ENCODE measurements at regions not wholly inside any gene's neighbourhood (a gene's known extent, or its start where the extent isn't known, plus 50 kb on each side); places are given as distances from the start of the nearest gene placed in this dataset.

- no peak overlapping the region for H3K4me3 ChIP-seq (ENCODE audit: low read depth, low read length)
Observed at GRCh38 chr13:106063591-106064313, 471.7 kb downstream of the EFNB2 start.

DNA sequence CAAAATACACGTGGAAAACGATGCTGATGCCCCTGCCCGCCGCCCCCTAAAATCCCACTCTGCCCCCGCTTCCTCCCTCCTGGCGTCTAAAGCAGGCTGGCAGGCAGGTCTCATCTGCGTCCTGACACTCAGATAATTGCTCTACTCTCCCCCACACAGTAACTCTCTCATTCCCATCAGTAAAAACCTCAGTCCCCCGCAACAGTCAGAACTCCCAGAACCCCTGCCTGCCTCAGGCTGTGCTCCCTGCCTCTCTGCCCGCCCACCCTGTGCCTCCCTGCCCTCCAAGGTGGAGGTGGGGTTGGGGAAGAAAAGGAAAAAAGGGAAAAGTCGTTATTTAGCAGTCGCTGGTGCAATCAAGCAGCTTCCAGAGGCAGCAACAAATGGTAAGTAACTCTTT is 473.7 kb downstream of the EFNB2 start:
- no peak overlapping the region for H3K4me3 ChIP-seq (ENCODE audit: low read depth, low read length)

- no peak overlapping the region for H3K4me3 ChIP-seq (ENCODE audit: low read depth, low read length)
Observed at GRCh38 chr13:106056851-106057250, 478.6 kb downstream of the EFNB2 start.

DNA sequence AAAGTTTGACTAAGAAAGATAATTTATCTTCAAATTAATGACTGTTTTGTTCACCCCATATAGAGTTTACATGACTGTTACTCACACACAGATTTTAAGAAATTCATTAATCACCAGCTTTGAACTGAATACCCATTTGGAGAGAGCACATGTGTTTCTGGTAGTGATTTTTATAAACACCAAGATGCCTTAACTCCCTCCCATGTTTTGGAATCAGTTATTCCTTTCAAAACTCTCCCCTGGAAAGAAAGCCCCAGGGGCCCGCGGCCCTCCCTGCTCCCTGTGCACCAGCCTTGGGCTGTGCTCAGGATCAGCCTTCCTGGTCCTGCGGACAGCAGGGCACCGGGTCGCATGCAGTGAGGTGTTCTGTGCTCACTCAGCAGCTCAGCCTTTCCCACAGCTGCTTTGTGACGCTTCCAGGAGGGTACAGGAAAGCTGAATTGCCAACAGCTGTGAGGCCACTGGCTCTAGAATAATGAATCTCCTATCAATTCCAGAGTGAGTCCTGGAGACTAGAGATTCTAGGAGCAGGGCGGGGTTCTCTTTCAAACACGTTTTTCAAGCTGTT is 483.2 kb downstream of the EFNB2 start:
- no peak overlapping the region for H3K4me3 ChIP-seq (ENCODE audit: low read depth, low read length)

DNA sequence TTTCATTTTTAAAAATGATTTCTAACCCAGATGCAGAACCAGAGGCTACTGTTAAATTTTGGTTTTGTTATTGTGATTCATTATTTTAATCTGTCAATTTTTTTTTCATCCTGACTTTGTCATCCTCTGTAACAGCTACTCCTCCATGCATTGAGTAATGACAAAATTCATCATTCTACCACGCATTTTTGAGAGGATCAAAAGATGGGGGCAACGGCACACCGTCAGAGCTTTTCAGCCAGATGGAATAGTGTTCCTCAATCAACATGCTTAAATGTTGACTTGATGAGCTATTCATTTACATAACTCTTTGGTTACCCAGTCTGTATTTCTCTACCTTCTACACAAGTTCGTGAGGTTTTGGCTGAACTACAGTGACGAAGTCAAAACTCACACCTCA is 486.3 kb downstream of the EFNB2 start:
- H3K4me3 ChIP-seq (ENCODE audit: low read depth, low read length), result no peak overlapping the region

DNA sequence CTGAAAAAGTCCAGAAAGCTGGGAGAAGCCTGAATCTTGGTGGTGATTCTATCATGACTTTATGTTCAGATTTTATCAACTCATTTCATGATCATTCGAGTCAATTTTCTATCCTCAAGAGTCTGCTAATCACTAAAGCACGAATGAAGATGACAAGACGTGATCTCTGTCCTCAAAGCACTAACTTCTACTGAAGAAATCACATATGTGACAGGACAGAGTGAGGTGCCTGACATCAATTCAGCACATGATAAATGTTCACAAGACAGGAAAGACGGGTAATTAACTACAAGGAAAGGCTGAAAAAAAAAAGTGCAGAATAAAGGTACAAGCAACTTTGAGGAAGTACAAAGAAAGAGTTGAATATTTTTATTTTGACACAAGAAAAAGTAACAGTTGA is 487.1 kb downstream of the EFNB2 start:
- no peak overlapping the region for H3K4me3 ChIP-seq (ENCODE audit: low read depth, low read length)

DNA sequence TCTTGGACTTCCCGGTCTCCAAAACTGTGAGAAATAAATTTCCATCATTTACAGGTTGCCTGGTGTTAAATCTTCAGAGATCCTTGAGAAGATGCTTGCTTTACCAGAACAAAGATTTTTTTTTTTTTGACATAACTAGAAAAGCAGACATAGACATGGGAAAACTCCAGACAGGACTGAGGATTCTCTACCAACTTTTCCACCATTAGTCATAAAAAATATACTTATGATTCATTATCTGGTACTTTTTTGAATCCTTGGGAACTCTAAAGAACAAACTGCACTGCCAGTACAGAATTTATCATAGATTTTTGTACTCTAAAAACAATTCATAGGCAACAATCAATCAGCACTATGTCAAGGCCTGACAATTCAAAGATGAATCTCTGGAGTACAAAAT is 487.6 kb downstream of the EFNB2 start:
- no peak overlapping the region for H3K4me3 ChIP-seq (ENCODE audit: low read depth, low read length)

GRCh38 chr13:106042996-106043581 is 492.4 kb downstream of the EFNB2 start:
- H3K4me3 ChIP-seq (ENCODE audit: low read depth, low read length), result no peak overlapping the region

DNA sequence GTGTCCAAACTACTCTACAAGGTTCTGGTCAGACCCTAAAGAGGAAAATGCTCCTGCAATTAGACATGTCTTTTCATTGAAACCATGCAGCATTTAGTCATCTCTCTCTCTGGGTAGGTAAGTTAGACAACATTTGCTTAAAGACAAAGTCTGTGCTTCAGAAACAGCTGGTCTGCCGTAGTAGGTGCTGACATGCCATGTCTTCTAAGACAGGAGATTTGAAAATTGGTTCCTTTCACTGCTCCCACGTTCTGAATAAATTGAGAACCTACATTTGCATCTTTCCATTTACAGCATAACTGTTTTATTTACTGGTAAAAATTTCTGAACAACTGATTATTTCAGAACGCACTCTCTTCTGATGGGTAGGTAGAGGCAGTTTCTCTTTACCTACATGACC is 494.0 kb downstream of the EFNB2 start:
- no peak overlapping the region for H3K4me3 ChIP-seq (ENCODE audit: low read depth, low read length)

- H3K4me3 ChIP-seq (ENCODE audit: low read depth, low read length), result no peak overlapping the region
Observed at GRCh38 chr13:106038752-106039151, 496.7 kb downstream of the EFNB2 start.

GRCh38 chr13:106036870-106037269 is 498.6 kb downstream of the EFNB2 start:
- H3K4me3 ChIP-seq (ENCODE audit: low read depth, low read length), result no peak overlapping the region

DNA sequence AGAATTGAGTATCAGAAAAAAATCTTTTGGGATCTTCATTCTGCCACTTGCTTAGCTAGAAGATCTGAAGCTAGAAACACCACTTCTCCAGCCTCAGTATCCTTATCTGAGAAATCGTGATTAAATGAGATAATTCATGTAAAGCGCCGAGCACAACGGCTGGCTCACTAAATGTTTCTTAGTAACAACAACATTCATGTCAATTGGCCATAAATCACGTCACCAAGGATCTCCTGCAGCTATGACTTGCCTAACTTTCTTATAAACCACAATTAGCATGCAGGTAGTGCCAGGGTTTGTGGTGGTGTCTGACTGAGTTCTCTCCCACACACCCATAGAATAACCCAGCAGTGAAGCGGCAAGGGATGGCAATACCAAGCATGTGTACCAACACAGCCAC is 501.3 kb downstream of the EFNB2 start:
- H3K4me3 ChIP-seq (ENCODE audit: low read depth, low read length), result no peak overlapping the region

GRCh38 chr13:106033659-106034058 is 501.8 kb downstream of the EFNB2 start:
- no peak overlapping the region for H3K4me3 ChIP-seq (ENCODE audit: low read depth, low read length)

DNA sequence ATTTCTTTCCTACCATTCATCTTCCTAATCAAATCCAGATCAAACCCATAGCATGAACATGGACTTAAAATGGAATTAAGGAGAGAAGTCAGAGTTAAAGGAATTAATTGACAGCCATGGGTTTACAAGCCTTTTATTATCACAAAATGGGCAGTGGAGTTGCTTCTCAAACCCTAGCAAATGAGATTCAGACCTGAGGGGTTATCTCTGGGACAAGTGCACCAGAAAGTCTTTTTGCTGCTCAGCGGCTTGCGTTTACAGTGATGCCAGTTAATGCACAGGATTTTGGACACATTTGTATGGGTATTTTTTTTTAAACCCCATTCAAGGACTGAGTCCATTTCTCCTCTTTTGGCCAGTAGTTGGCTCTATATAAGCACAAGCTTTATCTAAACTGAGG is 503.0 kb downstream of the EFNB2 start:
- no peak overlapping the region for H3K4me3 ChIP-seq (ENCODE audit: low read depth, low read length)

DNA sequence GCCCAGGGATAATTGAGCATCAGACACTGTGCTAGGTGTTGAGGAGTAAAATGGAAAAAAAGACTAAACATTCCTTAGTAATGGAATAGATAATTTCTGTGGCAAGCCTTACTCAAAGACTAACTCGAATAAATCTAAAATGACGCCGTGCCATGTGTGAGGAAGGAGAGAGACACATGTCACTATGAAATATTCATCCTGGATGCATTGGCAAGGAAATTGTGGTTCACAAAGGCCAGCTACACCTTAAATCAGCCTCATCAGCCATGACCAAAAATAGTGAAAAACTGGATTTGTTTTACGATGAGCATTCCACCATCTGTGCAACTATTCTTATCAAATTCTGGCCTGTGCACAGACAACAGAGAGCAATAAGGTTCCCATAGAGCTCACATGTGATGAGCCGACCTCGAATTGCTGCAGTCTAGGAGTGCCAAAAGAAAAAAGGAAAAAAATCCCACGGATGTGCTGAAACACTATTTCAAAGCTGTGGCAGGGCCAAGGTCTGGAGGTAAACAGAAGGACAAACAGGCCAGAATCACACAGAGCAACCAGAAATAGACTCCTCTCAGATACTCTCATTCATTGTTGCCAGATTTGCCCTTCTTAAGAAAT is 505.7 kb downstream of the EFNB2 start:
- H3K4me3 ChIP-seq (ENCODE audit: low read depth, low read length), result no peak overlapping the region

DNA sequence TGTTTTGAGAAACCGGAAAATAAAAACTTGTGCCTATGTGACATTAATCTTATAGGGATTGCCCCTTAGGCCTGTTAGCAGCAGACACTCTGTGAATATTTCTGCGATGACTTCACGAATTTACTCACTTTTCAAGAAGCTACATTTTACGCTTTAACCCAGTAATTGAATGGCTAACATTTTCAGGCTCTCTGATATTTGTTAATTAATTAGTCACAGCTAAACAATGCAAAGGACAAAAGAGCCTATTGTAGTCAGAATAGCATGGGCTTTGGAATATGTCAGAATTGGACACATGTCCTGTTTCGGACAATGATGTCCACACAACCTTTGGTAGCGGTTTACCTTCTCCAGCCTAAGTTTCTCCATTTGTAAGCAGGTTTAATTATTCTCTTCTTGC is 506.6 kb downstream of the EFNB2 start:
- no peak overlapping the region for H3K4me3 ChIP-seq (ENCODE audit: low read depth, low read length)

GRCh38 chr13:106011600-106011999 is 523.9 kb downstream of the EFNB2 start:
- no peak overlapping the region for H3K4me3 ChIP-seq (ENCODE audit: low read depth, low read length)

GRCh38 chr13:106010836-106011235 is 524.6 kb downstream of the EFNB2 start:
- no peak overlapping the region for H3K4me3 ChIP-seq (ENCODE audit: low read depth, low read length)

DNA sequence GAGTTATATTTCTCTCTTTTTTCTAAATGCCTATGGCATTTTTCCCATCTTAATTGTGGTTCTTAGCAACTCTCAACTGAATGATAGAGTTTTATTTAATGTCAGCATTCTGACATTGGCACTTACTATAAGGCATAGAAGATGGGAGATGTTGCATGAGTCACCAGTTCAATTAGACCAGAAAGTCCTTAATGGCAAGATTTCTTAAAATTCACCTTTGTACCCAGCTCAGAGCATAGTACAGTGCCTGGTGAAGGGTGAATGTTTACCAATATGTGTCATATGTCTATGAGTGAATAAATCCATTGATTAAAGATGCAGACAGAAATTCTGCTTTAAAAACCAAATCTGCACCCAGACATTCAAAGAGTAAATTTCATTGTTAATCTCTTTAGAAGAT is 526.9 kb downstream of the EFNB2 start:
- H3K4me3 ChIP-seq (ENCODE audit: low read depth, low read length), result no peak overlapping the region

GRCh38 chr13:106007156-106007555 is 528.3 kb downstream of the EFNB2 start:
- H3K4me3 ChIP-seq (ENCODE audit: low read depth, low read length), result no peak overlapping the region

DNA sequence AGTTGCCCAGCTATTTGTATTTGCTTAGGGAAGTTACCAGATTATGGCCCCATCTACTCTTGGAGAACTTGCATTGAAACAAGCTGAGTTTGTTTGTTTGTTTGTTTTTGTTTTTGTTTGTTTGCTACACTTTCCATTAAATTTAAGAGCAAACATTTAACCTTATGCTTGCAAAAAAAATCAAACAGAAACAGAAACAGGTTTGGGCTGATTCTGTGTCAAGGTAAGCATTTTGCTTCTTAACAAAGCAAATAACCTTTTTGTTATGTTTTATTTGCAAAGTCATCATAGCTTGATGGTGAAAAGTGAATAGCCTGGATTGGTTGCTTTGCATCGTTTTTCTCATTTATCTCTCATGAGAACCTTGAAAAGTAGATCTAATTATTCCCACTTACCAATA is 531.8 kb downstream of the EFNB2 start:
- no peak overlapping the region for H3K4me3 ChIP-seq (ENCODE audit: low read depth, low read length)

- no peak overlapping the region for H3K4me3 ChIP-seq (ENCODE audit: low read depth, low read length)
Observed at GRCh38 chr13:106001443-106001842, 534.0 kb downstream of the EFNB2 start.

All from iPS-11a (cell line).